Activated T-cell treated with anti-CD3 and anti-CD28 coated beads, Interleukin-2, amount 50 U/mL, for 72 hours (primary cell): ENCODE measurements at regions not wholly inside any gene's neighbourhood (a gene's known extent, or its start where the extent isn't known, plus 50 kb on each side); places are given as distances from the start of the nearest gene placed in this dataset.

Experiments used
- ATAC-seq, 2 donors: fragments of 150-1000 bp; cut with Tn5 transposase; replicated peaks in 1 of 2; 2 replicates each; pipeline ENCODE4 v1.10.0; 2021; ENCODE audit warnings: moderate library complexity in 2 of 2, mild to moderate bottlenecking in 1 of 2
- DNase-seq, 2 donors: peaks; one replicate each; pipeline ENCODE4 v3.0.0; 2021 to 2022; ENCODE audit warnings: mixed read lengths in 1 of 2
- H3K27ac Mint-ChIP-seq: one replicate; pipeline ENCODE4 v1.8.0; 2022; ENCODE audit warnings: mild to moderate bottlenecking, moderate library complexity, mixed read lengths
- H3K27me3 Mint-ChIP-seq: one replicate; pipeline ENCODE4 v1.8.0; 2022; ENCODE audit warnings: low read depth, mixed read lengths
- H3K36me3 Mint-ChIP-seq, 2 donors: one replicate each; pipeline ENCODE4 v1.8.0; 2022; ENCODE audit warnings: mixed read lengths in 2 of 2, mild to moderate bottlenecking in 1 of 2; ENCODE audit not compliant: insufficient read depth in 2 of 2
- H3K4me1 Mint-ChIP-seq: one replicate; pipeline ENCODE4 v1.8.0; 2022; ENCODE audit warnings: low read depth, mixed read lengths
- H3K4me3 Mint-ChIP-seq, 2 donors: one replicate each; pipeline ENCODE4 v1.8.0; 2022; ENCODE audit warnings: mild to moderate bottlenecking in 2 of 2, mixed read lengths in 2 of 2, moderate library complexity in 2 of 2
- H3K9me3 Mint-ChIP-seq, 2 donors: one replicate each; pipeline ENCODE4 v1.8.0; 2022; ENCODE audit warnings: mixed read lengths in 2 of 2

DNA sequence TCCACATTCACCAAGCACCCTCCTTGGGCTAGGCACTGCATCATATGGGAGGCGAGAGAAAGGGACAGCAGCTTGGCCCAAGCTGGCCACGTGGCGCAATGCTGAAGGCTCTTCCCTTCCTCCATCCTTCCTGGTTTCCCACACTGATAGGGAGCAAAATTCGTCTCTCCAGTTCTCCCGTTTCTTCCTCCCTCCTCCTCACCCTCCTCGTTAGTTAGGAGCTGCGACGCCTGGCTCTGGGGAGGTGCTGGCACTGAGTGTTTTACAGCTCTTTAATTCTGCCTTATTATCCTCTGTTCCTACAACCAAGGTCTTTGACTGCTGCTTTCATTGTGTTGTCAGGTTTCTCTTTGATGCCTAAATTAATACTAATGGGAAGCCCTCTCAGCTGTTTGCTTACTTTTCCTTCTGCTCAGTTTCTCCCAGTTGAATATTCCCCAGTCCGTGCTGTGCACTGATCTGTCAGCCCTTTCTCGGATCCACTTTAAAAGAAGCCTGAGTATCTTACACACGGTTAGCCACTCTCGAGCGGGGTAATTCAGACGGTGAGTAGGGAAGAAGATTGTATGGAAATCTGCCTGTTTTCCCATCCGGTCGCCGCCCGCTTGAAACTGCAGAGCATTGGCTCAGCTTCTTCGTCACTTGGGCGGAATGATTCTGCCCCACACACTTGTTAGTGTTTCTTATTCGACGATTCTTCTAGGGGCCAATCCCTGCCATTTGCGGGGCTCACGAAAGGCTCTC, 56.2 kb upstream of the SMYD2 start:
- H3K27ac Mint-ChIP-seq = no peak overlapping the region
- H3K9me3 Mint-ChIP-seq = no peaks in the 10 kb centered on the region
- DNase-seq = no peak
- H3K27me3 Mint-ChIP-seq = peaks cover 39% of the 10 kb centered on the region
- H3K36me3 Mint-ChIP-seq = no peaks in the 10 kb centered on the region
- no peak for ATAC-seq
- no peaks in the 10 kb centered on the region for H3K4me1 Mint-ChIP-seq
- H3K4me3 Mint-ChIP-seq = no peak overlapping the region

DNA sequence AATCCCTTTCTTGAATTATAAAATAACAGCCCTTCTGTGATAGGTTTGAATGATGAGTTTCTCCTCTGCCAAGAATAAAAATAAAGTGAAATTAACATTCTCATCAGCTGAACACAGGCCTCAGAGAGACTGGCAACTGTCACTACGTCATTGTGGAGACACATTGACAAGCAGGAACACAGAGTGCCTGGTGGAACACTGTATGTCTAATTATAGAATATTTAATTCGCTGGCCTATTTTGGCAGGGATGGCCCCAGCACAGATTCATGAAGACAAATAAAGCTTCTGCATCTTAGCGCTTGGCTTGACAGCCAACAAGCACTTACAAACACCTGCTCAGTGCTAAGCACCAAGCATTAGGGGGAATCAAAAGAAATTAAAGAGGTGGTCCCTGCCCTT, 52.0 kb upstream of the SMYD2 start:
- ATAC-seq = no peak
- H3K9me3 Mint-ChIP-seq = no peaks in the 10 kb centered on the region
- H3K4me1 Mint-ChIP-seq = no peaks in the 10 kb centered on the region
- DNase-seq = no peak
- H3K4me3 Mint-ChIP-seq = no peak overlapping the region
- no peak overlapping the region for H3K27ac Mint-ChIP-seq
- H3K27me3 Mint-ChIP-seq = peaks cover 21% of the 10 kb centered on the region
- H3K36me3 Mint-ChIP-seq = no peaks in the 10 kb centered on the region

DNA sequence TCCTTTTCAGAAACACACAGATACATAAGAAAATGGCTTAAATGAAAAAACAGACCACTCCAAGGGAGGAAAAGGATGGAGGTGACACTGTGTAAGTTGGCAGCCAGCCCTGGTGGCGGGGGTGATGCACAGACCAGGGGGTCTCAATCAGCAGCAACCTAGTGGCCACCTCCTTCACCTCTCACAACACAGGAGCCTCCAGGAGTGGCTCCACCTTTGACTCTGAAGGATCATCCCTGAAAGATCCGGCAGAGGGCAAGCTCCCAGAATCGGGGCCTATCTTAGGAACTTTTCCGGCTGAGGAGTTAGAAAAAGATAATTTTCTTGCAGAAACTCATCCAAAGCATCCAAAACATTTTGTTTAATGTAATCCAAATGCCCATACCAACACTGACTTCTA, 51.2 kb upstream of the SMYD2 start:
- no peak for DNase-seq
- no peak for ATAC-seq
- Mint-ChIP-seq H3K4me3 (no peak overlapping the region), H3K36me3 (no peaks in the 10 kb centered on the region), H3K4me1 (no peaks in the 10 kb centered on the region), H3K9me3 (no peaks in the 10 kb centered on the region), H3K27me3 (peaks cover 18% of the 10 kb centered on the region), H3K27ac (no peak overlapping the region)
